ENCODE measurements at regions not wholly inside any gene's neighbourhood (a gene's known extent, or its start where the extent isn't known, plus 50 kb on each side); places are given as distances from the start of the nearest gene placed in this dataset.

DNA sequence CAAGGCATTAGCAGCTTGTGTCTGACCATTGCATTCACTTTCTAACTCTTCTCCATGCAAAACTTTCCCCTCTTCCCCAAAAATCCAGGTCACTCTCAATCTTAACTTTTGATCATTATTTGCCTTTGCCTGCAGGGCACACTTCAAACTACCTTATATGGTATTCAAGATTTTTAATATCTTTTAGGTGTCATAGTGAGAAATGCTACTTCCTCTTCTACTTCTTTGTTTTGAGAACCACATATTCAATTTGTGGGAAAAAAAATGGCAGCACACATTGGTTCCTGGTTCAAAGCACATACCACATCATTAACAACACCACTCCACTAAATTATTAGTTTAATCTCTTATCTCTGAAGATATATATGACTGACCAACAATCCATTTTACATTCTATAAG lies 1267.0 kb upstream of the CITED2 start:
- TF ChIP-seq, protein P1, sequence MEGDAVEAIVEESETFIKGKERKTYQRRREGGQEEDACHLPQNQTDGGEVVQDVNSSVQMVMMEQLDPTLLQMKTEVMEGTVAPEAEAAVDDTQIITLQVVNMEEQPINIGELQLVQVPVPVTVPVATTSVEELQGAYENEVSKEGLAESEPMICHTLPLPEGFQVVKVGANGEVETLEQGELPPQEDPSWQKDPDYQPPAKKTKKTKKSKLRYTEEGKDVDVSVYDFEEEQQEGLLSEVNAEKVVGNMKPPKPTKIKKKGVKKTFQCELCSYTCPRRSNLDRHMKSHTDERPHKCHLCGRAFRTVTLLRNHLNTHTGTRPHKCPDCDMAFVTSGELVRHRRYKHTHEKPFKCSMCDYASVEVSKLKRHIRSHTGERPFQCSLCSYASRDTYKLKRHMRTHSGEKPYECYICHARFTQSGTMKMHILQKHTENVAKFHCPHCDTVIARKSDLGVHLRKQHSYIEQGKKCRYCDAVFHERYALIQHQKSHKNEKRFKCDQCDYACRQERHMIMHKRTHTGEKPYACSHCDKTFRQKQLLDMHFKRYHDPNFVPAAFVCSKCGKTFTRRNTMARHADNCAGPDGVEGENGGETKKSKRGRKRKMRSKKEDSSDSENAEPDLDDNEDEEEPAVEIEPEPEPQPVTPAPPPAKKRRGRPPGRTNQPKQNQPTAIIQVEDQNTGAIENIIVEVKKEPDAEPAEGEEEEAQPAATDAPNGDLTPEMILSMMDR (IDR thresholded peaks at IDR 0.05): no peak
- TF ChIP-seq POLR2A (IDR thresholded peaks at IDR 0.05): no peak
